SK-N-SH (cell line): ENCODE measurements at regions not wholly inside any gene's neighbourhood (a gene's known extent, or its start where the extent isn't known, plus 50 kb on each side); places are given as distances from the start of the nearest gene placed in this dataset.

Experiments
- CTCF ChIP-seq: fragments of 200-600 bp; sonication (generic); IDR thresholded peaks from 2 replicates; pipeline ENCODE4 v1.6.1; 2017; ENCODE audit warnings: antibody characterized with exemption, mild to moderate bottlenecking, moderate library complexity
- ELF1 ChIP-seq: IDR thresholded peaks from 2 replicates; pipeline ENCODE4 v1.4.0; 2012
- EP300 ChIP-seq, 2 experiments: IDR thresholded peaks; 2 replicates each; pipeline versions ENCODE4 v1.4.0 to v1.6.1; 2012; ENCODE audit warnings: borderline replicate concordance in 1 of 2, low read depth in 1 of 2, low read length in 1 of 2
- EZH2phosphoT487 ChIP-seq: fragments of 200-600 bp; sonication (generic); IDR thresholded peaks from 2 replicates; pipeline ENCODE4 v1.6.1; 2017; ENCODE audit warnings: low read depth, mixed run types, mild to moderate bottlenecking, antibody characterized with exemption, moderate library complexity, borderline replicate concordance
- NFIC ChIP-seq: IDR thresholded peaks from 2 replicates; pipeline ENCODE4 v1.4.0; 2012; ENCODE audit warnings: borderline replicate concordance
- POLR2AphosphoS5 ChIP-seq: IDR thresholded peaks from 2 replicates; pipeline ENCODE4 v1.6.1; 2012; ENCODE audit warnings: low read depth, low read length
- SIN3A ChIP-seq: IDR thresholded peaks from 2 replicates; pipeline ENCODE4 v1.6.1; 2012; ENCODE audit warnings: low read depth, mild to moderate bottlenecking, low read length, moderate library complexity, borderline replicate concordance
- SMC3 ChIP-seq: IDR thresholded peaks from 2 replicates; pipeline ENCODE4 v1.6.1; 2012; ENCODE audit warnings: low read depth, low read length, improper control_type of control experiment
- YY1 ChIP-seq: IDR thresholded peaks from 2 replicates; pipeline ENCODE4 v1.4.0; 2012; ENCODE audit warnings: low read depth, mild to moderate bottlenecking
- ZBTB33 ChIP-seq: IDR thresholded peaks from 2 replicates; pipeline ENCODE4 v1.4.0; 2012; ENCODE audit warnings: low read depth, borderline replicate concordance
- TF ChIP-seq, protein P1 (sequence below): IDR thresholded peaks from 2 replicates; pipeline ENCODE4 v1.4.0; 2012; ENCODE audit warnings: low read depth, borderline replicate concordance

DNA sequence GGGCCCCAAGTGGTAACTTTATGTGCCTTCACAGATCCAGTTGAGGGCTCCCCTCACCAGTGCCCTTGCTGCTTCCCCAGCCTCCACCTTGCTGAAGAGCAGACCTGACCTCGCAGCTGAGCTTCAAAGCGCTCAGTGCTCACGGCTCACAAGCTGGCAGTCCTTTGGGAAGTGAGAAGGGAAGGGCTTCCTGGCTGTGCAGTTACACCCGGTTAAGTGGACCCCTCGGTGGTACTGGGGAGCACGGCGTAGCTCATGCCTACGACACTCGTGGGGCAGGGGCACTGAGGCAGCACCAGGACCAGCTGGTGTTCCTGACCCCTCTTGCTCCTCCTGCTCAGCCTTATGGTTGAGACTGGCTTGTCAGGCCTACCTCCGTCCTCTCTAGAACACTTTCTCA lies 629.0 kb upstream of the TBL1XR1 start:
- TF ChIP-seq SMC3 (no peak), CTCF (no peak), ZBTB33 (no peak), SIN3A (no peak), YY1 (no peak), POLR2AphosphoS5 (no peak), EZH2phosphoT487 (no peak), EP300 (IDR thresholded peaks at IDR 0.05; ENCODE audit: borderline replicate concordance in 1 of 2, low read depth in 1 of 2, low read length in 1 of 2) (no peak), NFIC (no peak), ELF1 (no peak)
- TF ChIP-seq, protein P1, sequence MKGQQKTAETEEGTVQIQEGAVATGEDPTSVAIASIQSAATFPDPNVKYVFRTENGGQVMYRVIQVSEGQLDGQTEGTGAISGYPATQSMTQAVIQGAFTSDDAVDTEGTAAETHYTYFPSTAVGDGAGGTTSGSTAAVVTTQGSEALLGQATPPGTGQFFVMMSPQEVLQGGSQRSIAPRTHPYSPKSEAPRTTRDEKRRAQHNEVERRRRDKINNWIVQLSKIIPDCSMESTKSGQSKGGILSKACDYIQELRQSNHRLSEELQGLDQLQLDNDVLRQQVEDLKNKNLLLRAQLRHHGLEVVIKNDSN: no peak
